HFFc6 (cell line): ENCODE measurements at regions not wholly inside any gene's neighbourhood (a gene's known extent, or its start where the extent isn't known, plus 50 kb on each side); places are given as distances from the start of the nearest gene placed in this dataset.

Experiments
- DNase-seq: peaks from one replicate; pipeline ENCODE4 v3.0.0-alpha.2; 2018
- H3K27ac Mint-ChIP-seq: 2 replicates; pipeline ENCODE4 v1.8.0; 2020; ENCODE audit warnings: mild to moderate bottlenecking, mixed read lengths
- H3K27me3 Mint-ChIP-seq: 2 replicates; pipeline ENCODE4 v1.8.0; 2021; ENCODE audit warnings: mild to moderate bottlenecking, moderate library complexity, mixed read lengths; ENCODE audit not compliant: insufficient read depth
- H3K36me3 Mint-ChIP-seq: 2 replicates; pipeline ENCODE4 v1.8.0; 2021; ENCODE audit warnings: low read depth, mixed read lengths
- H3K4me1 Mint-ChIP-seq: 2 replicates; pipeline ENCODE4 v1.8.0; 2020; ENCODE audit warnings: low read depth, mixed read lengths
- H3K4me3 Mint-ChIP-seq: 2 replicates; pipeline ENCODE4 v1.8.0; 2020; ENCODE audit warnings: mild to moderate bottlenecking, moderate library complexity, mixed read lengths
- H3K9me3 Mint-ChIP-seq: 2 replicates; pipeline ENCODE4 v1.8.0; 2020; ENCODE audit warnings: mild to moderate bottlenecking, mixed read lengths
- CTCF ChIP-seq: fragments of 200-600 bp; sonication (generic); IDR thresholded peaks from 2 replicates; pipeline ENCODE4 v1.5.0; 2021; ENCODE audit warnings: antibody characterized with exemption, mild to moderate bottlenecking

DNA sequence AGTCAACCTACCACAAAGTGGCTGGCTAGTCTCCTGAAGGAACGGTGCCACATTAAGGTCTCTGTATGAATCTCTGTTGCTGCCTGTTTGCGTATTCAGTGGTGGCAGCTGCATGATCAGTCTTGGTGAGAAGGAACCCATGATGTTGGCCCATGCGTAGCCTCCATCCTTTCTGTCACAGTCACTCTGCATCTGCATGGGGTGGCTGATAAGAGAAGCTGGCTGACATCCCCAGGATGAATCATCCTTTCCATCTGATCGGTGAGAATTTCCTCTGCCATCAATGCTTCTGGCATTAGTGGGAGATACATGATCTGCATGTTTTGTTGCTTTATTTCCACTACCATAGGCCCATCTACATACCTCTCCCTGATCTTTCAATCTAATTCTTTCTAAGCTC is 199.0 kb upstream of the NECTIN1 start:
- no peak for DNase-seq
- no peaks in the 10 kb centered on the region for H3K36me3 Mint-ChIP-seq
- H3K4me1 Mint-ChIP-seq = no peaks in the 10 kb centered on the region
- no peak for TF ChIP-seq CTCF
- no peak overlapping the region for H3K27ac Mint-ChIP-seq
- H3K27me3 Mint-ChIP-seq = peaks cover 17% of the 10 kb centered on the region
- no peaks in the 10 kb centered on the region for H3K9me3 Mint-ChIP-seq
- H3K4me3 Mint-ChIP-seq = no peak overlapping the region

GRCh38 chr11:119924017-119924416 is 195.0 kb upstream of the NECTIN1 start:
- Mint-ChIP-seq H3K27ac (no peak overlapping the region), H3K4me3 (no peak overlapping the region), H3K36me3 (no peaks in the 10 kb centered on the region), H3K9me3 (no peaks in the 10 kb centered on the region), H3K27me3 (peaks cover 36% of the 10 kb centered on the region), H3K4me1 (no peaks in the 10 kb centered on the region)
- TF ChIP-seq CTCF = no peak
- DNase-seq = no peak

DNA sequence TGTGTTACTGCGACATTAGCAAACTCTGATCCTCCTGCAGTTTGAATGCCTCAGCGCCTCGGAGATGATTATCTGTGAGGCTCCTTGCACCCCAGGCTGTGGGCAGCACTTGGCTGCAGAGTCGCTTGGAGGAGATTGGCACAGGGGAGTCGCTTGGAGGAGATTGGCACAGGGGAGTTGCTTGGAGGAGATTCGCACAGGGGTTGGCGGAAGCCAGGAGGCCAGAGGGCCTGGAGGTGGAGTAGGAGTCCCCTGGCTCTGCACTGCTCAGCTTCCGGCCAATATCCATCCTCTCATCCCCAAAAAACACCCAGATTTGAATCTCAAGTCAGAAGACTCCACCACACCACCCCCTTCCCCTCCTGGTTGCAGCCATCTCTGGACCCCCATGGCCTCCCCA is 192.6 kb upstream of the NECTIN1 start:
- Mint-ChIP-seq H3K9me3 (no peaks in the 10 kb centered on the region), H3K27ac (no peak overlapping the region)

DNA sequence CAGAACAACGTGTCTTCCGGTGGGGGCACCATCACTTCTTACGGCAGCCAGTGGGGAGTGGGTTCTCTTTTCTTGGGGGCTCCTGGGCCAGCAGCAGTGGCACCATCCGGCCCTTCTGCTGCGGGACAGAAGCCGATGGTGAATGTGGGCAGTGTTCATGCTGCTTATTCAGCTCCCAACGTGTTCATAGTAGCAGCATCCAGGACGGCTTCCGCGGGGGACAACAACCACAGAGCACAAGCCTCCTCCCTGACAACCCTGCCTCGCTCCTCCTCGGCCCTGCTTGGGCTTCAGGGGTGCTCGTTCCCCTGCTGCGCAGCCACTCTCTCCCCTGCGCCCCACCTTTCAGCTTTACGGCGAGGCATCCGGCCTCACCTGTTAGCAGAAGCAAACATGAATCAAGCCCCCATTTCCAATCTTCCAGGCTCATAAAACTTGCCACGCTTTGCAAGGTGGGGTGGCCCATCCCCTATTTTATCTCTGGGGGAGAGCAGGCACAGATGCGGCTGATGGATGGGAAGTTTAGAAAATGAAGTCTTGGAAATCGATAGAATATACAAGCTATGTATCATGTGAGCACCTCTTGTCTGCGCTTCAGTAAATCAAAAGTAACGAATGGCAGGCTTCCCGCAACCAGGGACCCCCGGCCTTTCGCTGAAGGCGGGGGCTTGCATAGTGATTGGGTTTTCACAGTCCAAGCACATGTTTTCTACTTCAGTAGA is 191.8 kb upstream of the NECTIN1 start:
- Mint-ChIP-seq H3K9me3 (no peaks in the 10 kb centered on the region), H3K27me3 (peaks cover 35% of the 10 kb centered on the region), H3K27ac (no peak overlapping the region), H3K36me3 (no peaks in the 10 kb centered on the region), H3K4me1 (no peaks in the 10 kb centered on the region), H3K4me3 (no peak overlapping the region)
- no peak for DNase-seq
- no peak for TF ChIP-seq CTCF

More for the DNA sequence above, 192.6 kb upstream of the NECTIN1 start:
- Mint-ChIP-seq H3K4me1 (no peaks in the 10 kb centered on the region), H3K36me3 (no peaks in the 10 kb centered on the region), H3K27me3 (peaks cover 36% of the 10 kb centered on the region), H3K4me3 (no peak overlapping the region)
- no peak for DNase-seq
- TF ChIP-seq CTCF = no peak

- no peak for DNase-seq
- no peak for TF ChIP-seq CTCF
- H3K9me3 Mint-ChIP-seq = no peaks in the 10 kb centered on the region
- no peaks in the 10 kb centered on the region for H3K4me1 Mint-ChIP-seq
- H3K36me3 Mint-ChIP-seq = no peaks in the 10 kb centered on the region
- H3K27ac Mint-ChIP-seq = no peak overlapping the region
- H3K27me3 Mint-ChIP-seq = peaks cover 31% of the 10 kb centered on the region
- H3K4me3 Mint-ChIP-seq = no peak overlapping the region
Measured at GRCh38 chr11:119919656-119920055, 190.7 kb upstream of the NECTIN1 start.
